Dermis microvascular lymphatic vessel endothelial cell (primary cell): ENCODE measurements at regions not wholly inside any gene's neighbourhood (a gene's known extent, or its start where the extent isn't known, plus 50 kb on each side); places are given as distances from the start of the nearest gene placed in this dataset.
"Not testable (repeated sequence)": the region's sequence is repeated elsewhere in the genome, so short reads cannot be mapped to it uniquely, and the experiment has no call there.

Experiments used
- DNase-seq, 2 donors: peaks; one replicate each; pipeline versions ENCODE4 v3.0.0 to v3.0.0-alpha.2; 2010; ENCODE audit warnings: low read depth in 2 of 2

- no peak for DNase-seq
These were observed 321.7 kb downstream of the DLEU7 start for GRCh38 chr13:50521831-50522149.

- DNase-seq = no peak
These were observed 321.0 kb downstream of the DLEU7 start for GRCh38 chr13:50522506-50522905.

- no peak for DNase-seq
These were observed 320.2 kb downstream of the DLEU7 start for GRCh38 chr13:50523307-50523706.

GRCh38 chr13:50524560-50524959, 318.9 kb downstream of the DLEU7 start:
- no peak for DNase-seq

- no peak for DNase-seq
These were observed 316.8 kb downstream of the DLEU7 start for GRCh38 chr13:50526661-50527071.

GRCh38 chr13:50527188-50527587, 316.3 kb downstream of the DLEU7 start:
- no peak for DNase-seq

GRCh38 chr13:50527612-50528509, 315.6 kb downstream of the DLEU7 start:
- DNase-seq = no peak

- peak; percentile 74 to 89 for DNase-seq
These were observed 314.2 kb downstream of the DLEU7 start for GRCh38 chr13:50529154-50529882.

- DNase-seq = peak in 1 of 2 donors; percentile 55
These were observed 311.3 kb downstream of the DLEU7 start for GRCh38 chr13:50531917-50532899.

GRCh38 chr13:50535050-50535449, 308.4 kb downstream of the DLEU7 start:
- DNase-seq = no peak

- no peak for DNase-seq
These were observed 306.5 kb downstream of the DLEU7 start for GRCh38 chr13:50537029-50537428.

- no peak for DNase-seq
These were observed 303.5 kb downstream of the DLEU7 start for GRCh38 chr13:50539791-50540530.

- DNase-seq = no peak
These were observed 300.4 kb downstream of the DLEU7 start for GRCh38 chr13:50543141-50543540.

- DNase-seq = no peak
These were observed 299.7 kb downstream of the DLEU7 start for GRCh38 chr13:50543782-50544181.

GRCh38 chr13:50544211-50544610, 299.3 kb downstream of the DLEU7 start:
- no peak for DNase-seq

GRCh38 chr13:50547175-50547574, 296.3 kb downstream of the DLEU7 start:
- not testable (repeated sequence) for DNase-seq

GRCh38 chr13:50548586-50548985, 294.9 kb downstream of the DLEU7 start:
- no peak for DNase-seq

- no peak for DNase-seq
These were observed 294.1 kb downstream of the DLEU7 start for GRCh38 chr13:50549221-50549942.

- no peak for DNase-seq
These were observed 293.3 kb downstream of the DLEU7 start for GRCh38 chr13:50550151-50550550.

GRCh38 chr13:50552424-50552966, 291.0 kb downstream of the DLEU7 start:
- DNase-seq = no peak
